HG03457 (cell line): ENCODE measurements at regions not wholly inside any gene's neighbourhood (a gene's known extent, or its start where the extent isn't known, plus 50 kb on each side); places are given as distances from the start of the nearest gene placed in this dataset.

Experiments
- ATAC-seq: cut with Tn5 transposase; IDR thresholded peaks from one replicate; pipeline ENCODE4 v1.9.1; 2021; ENCODE audit warnings: moderate number of reproducible peaks; ENCODE audit not compliant: unreplicated experiment

- ATAC-seq: no peak
Measured at GRCh38 chr12:43123461-43123860, 428.5 kb downstream of the ADAMTS20 start.

- ATAC-seq: no peak
Measured at GRCh38 chr12:43120150-43120549, 431.9 kb downstream of the ADAMTS20 start.

- ATAC-seq: no peak
Measured at GRCh38 chr12:43118881-43119280, 433.1 kb downstream of the ADAMTS20 start.

- no peak for ATAC-seq
Measured at GRCh38 chr12:43118234-43118633, 433.8 kb downstream of the ADAMTS20 start.

GRCh38 chr12:43117226-43117930, 434.6 kb downstream of the ADAMTS20 start:
- ATAC-seq: no peak

GRCh38 chr12:43115441-43116160, 436.4 kb downstream of the ADAMTS20 start:
- ATAC-seq: no peak

GRCh38 chr12:43114316-43114715, 437.7 kb downstream of the ADAMTS20 start:
- no peak for ATAC-seq

- no peak for ATAC-seq
Measured at GRCh38 chr12:43113616-43114015, 438.4 kb downstream of the ADAMTS20 start.

GRCh38 chr12:43113135-43113534, 438.9 kb downstream of the ADAMTS20 start:
- no peak for ATAC-seq

GRCh38 chr12:43112101-43112920, 439.7 kb downstream of the ADAMTS20 start:
- ATAC-seq: no peak

- ATAC-seq: no peak
Measured at GRCh38 chr12:43111608-43112007, 440.4 kb downstream of the ADAMTS20 start.

GRCh38 chr12:43109631-43110345, 442.2 kb downstream of the ADAMTS20 start:
- ATAC-seq: no peak

GRCh38 chr12:43108656-43109055, 443.3 kb downstream of the ADAMTS20 start:
- no peak for ATAC-seq

- no peak for ATAC-seq
Measured at GRCh38 chr12:43107026-43107775, 444.8 kb downstream of the ADAMTS20 start.

- ATAC-seq: no peak
Measured at GRCh38 chr12:43106355-43106754, 445.6 kb downstream of the ADAMTS20 start.

GRCh38 chr12:43105426-43105981, 446.5 kb downstream of the ADAMTS20 start:
- no peak for ATAC-seq

- no peak for ATAC-seq
Measured at GRCh38 chr12:43104494-43104893, 447.5 kb downstream of the ADAMTS20 start.

GRCh38 chr12:43103866-43104265, 448.1 kb downstream of the ADAMTS20 start:
- ATAC-seq: no peak

- no peak for ATAC-seq
Measured at GRCh38 chr12:43102546-43103264, 449.3 kb downstream of the ADAMTS20 start.
